ENCODE measurements at regions not wholly inside any gene's neighbourhood (a gene's known extent, or its start where the extent isn't known, plus 50 kb on each side); places are given as distances from the start of the nearest gene placed in this dataset.
"Not testable (repeated sequence)": the region's sequence is repeated elsewhere in the genome, so short reads cannot be mapped to it uniquely, and the experiment has no call there.

- no peak for DNase-seq (ENCODE audit: low spot score)
Observed at GRCh38 chr7:20466543-20467021, 135.9 kb downstream of the ITGB8 start.

- DNase-seq (ENCODE audit: low spot score): no peak
Observed at GRCh38 chr7:20470082-20470481, 139.4 kb downstream of the ITGB8 start.

GRCh38 chr7:20470726-20471125 lies 140.0 kb downstream of the ITGB8 start:
- DNase-seq (ENCODE audit: low spot score): no peak

GRCh38 chr7:20474249-20474648 lies 141.2 kb upstream of the ABCB5 start:
- no peak for DNase-seq (ENCODE audit: low spot score)

- DNase-seq (ENCODE audit: low spot score): no peak
Observed at GRCh38 chr7:20475756-20476155, 139.7 kb upstream of the ABCB5 start.

GRCh38 chr7:20477067-20477466 lies 138.4 kb upstream of the ABCB5 start:
- DNase-seq (ENCODE audit: low spot score): no peak

GRCh38 chr7:20479706-20480105 lies 135.8 kb upstream of the ABCB5 start:
- DNase-seq (ENCODE audit: low spot score): no peak

GRCh38 chr7:20482071-20482470 lies 133.4 kb upstream of the ABCB5 start:
- DNase-seq (ENCODE audit: low spot score): no peak

- DNase-seq (ENCODE audit: low spot score): no peak
Observed at GRCh38 chr7:20484356-20484755, 131.1 kb upstream of the ABCB5 start.

GRCh38 chr7:20488850-20489249 lies 126.6 kb upstream of the ABCB5 start:
- no peak for DNase-seq (ENCODE audit: low spot score)

- DNase-seq (ENCODE audit: low spot score): no peak
Observed at GRCh38 chr7:20491284-20491683, 124.2 kb upstream of the ABCB5 start.

- no peak for DNase-seq (ENCODE audit: low spot score)
Observed at GRCh38 chr7:20494566-20494965, 120.9 kb upstream of the ABCB5 start.

- not testable (repeated sequence) for DNase-seq (ENCODE audit: low spot score)
Observed at GRCh38 chr7:20501473-20501872, 114.0 kb upstream of the ABCB5 start.

- no peak for DNase-seq (ENCODE audit: low spot score)
Observed at GRCh38 chr7:20503278-20503950, 112.1 kb upstream of the ABCB5 start.

GRCh38 chr7:20504060-20504459 lies 111.4 kb upstream of the ABCB5 start:
- DNase-seq (ENCODE audit: low spot score): no peak

GRCh38 chr7:20506175-20506574 lies 109.3 kb upstream of the ABCB5 start:
- DNase-seq (ENCODE audit: low spot score): no peak

- no peak for DNase-seq (ENCODE audit: low spot score)
Observed at GRCh38 chr7:20507157-20507556, 108.3 kb upstream of the ABCB5 start.

- DNase-seq (ENCODE audit: low spot score): no peak
Observed at GRCh38 chr7:20508109-20508508, 107.4 kb upstream of the ABCB5 start.

GRCh38 chr7:20509892-20510572 lies 105.4 kb upstream of the ABCB5 start:
- no peak for DNase-seq (ENCODE audit: low spot score)

- DNase-seq (ENCODE audit: low spot score): no peak
Observed at GRCh38 chr7:20510573-20510900, 104.9 kb upstream of the ABCB5 start.

GRCh38 chr7:20513341-20513740 lies 102.1 kb upstream of the ABCB5 start:
- DNase-seq (ENCODE audit: low spot score): no peak

GRCh38 chr7:20513897-20514296 lies 101.6 kb upstream of the ABCB5 start:
- DNase-seq (ENCODE audit: low spot score): no peak

- peak; percentile 41 for DNase-seq (ENCODE audit: low spot score)
Observed at GRCh38 chr7:20514364-20514763, 101.1 kb upstream of the ABCB5 start.

- DNase-seq (ENCODE audit: low spot score): no peak
Observed at GRCh38 chr7:20519645-20520044, 95.8 kb upstream of the ABCB5 start.
